GM12873 (cell line): ENCODE measurements at regions not wholly inside any gene's neighbourhood (a gene's known extent, or its start where the extent isn't known, plus 50 kb on each side); places are given as distances from the start of the nearest gene placed in this dataset.

Source experiments
- TF ChIP-seq, protein P1 (sequence below): IDR thresholded peaks from 2 replicates; pipeline ENCODE4 v1.5.1; 2012; ENCODE audit warnings: low read depth, mild to moderate bottlenecking, moderate library complexity, low read length, control low read depth; ENCODE audit not compliant: insufficient read depth; ENCODE audit errors: missing control alignments

- TF ChIP-seq, protein P1, sequence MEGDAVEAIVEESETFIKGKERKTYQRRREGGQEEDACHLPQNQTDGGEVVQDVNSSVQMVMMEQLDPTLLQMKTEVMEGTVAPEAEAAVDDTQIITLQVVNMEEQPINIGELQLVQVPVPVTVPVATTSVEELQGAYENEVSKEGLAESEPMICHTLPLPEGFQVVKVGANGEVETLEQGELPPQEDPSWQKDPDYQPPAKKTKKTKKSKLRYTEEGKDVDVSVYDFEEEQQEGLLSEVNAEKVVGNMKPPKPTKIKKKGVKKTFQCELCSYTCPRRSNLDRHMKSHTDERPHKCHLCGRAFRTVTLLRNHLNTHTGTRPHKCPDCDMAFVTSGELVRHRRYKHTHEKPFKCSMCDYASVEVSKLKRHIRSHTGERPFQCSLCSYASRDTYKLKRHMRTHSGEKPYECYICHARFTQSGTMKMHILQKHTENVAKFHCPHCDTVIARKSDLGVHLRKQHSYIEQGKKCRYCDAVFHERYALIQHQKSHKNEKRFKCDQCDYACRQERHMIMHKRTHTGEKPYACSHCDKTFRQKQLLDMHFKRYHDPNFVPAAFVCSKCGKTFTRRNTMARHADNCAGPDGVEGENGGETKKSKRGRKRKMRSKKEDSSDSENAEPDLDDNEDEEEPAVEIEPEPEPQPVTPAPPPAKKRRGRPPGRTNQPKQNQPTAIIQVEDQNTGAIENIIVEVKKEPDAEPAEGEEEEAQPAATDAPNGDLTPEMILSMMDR, result no peak
Observed at GRCh38 chr5:57621624-57622023, 139.0 kb upstream of the ACTBL2 start.

DNA sequence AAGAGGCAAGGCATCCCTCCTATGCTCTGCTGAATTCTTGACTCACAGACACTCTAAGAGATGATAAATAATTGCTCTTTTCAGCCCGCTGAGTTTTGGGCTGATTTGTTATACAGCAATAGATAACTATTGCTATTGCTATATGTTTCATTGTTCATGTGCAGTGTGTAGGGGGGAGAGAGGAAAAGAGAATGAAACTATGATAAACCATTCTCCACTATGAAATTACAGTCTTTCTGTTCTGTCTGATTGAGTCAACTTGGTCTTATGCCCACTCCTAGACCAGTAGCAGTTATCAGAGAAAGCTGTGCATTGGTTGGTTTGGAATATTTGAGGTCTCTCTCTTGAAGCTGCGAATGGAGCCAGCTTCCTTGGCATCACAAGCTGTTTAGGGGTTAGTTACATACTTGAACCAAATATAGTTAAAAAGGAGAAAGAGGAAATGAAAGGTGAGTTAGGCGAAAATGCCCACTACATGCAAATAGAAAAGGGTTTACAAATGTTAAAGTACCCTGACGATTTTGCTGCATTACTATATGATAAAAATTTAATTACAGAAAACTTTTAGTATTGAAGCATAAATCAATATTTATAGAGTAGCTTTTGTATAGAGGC, 136.3 kb upstream of the ACTBL2 start:
- TF ChIP-seq, protein P1, result no peak

GRCh38 chr5:57613741-57614140, 131.1 kb upstream of the ACTBL2 start:
- TF ChIP-seq, protein P1, result no peak

GRCh38 chr5:57611177-57611576, 128.6 kb upstream of the ACTBL2 start:
- TF ChIP-seq, protein P1, result no peak

DNA sequence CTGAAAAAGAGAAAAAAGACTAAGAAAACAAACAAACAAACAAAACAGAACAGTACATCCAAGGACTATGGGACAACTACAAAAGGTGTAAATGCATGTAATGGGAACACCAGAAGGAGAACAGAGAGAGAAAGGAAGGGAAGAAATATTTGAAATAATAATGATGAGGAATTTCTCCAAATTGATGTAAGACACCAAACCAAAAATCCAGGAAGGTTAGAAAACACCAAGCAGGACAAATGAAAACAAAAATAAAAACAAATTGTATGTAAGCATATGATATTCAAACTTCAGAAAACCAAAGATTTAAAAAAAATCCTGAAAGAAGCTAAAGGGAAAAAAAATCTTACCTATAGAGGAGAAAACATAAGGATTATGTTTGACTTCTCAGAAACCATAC, 125.9 kb upstream of the ACTBL2 start:
- TF ChIP-seq, protein P1, result no peak

GRCh38 chr5:57601996-57602395, 119.4 kb upstream of the ACTBL2 start:
- TF ChIP-seq, protein P1, result no peak

DNA sequence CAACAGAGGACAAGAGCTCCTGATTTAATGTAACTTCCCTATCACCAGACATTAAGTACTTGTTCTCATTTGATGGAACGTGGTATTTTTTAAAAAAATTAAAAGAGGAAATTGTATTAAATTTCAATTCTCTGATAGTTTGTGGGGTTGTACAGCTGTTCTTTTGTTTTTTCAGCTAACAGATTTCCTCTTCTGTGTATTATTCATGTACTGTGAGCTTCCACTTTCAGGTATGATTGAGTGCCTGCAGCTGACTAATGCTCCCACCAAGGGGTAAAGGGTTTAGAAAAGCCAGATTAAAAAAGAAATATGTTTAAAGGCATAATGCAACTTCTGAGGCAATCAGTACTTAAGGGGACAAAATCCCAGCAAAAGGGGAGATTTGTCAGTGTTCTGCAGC, 117.7 kb upstream of the ACTBL2 start:
- TF ChIP-seq, protein P1, result no peak
